NT2/D1 (cell line): ENCODE measurements at regions not wholly inside any gene's neighbourhood (a gene's known extent, or its start where the extent isn't known, plus 50 kb on each side); places are given as distances from the start of the nearest gene placed in this dataset.

ENCODE experiments used
- SUZ12 ChIP-seq: IDR thresholded peaks from 2 replicates; pipeline ENCODE4 v1.6.1; 2011; ENCODE audit not compliant: insufficient read length, insufficient read depth; ENCODE audit errors: extremely low read depth
- YY1 ChIP-seq: IDR thresholded peaks from 2 replicates; pipeline ENCODE4 v1.6.1; 2011; ENCODE audit not compliant: insufficient read length, insufficient read depth
- ZNF274 ChIP-seq: IDR thresholded peaks from 2 replicates; pipeline ENCODE4 v1.6.1; 2011; ENCODE audit warnings: mild to moderate bottlenecking, low read depth, low read length

DNA sequence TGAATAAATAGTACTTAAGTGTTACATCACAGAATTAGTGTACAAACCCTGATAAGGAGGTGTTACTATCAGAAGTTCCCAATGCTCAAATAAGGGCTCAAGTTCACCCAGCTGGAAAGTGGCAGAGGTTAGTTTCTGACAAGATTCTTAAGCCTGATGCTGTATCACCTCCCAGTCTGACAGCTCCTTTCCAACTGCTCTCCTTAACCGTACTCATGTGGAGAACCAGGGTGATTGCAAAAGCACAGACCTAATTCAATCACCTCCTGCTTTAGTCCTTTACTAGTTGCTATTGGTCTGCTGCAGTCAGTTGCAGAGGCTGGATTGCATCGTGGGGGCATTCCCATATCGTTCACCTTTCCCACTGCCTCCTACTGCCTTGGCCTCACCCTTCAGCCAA is 100.4 kb upstream of the ZNF618 start:
- TF ChIP-seq SUZ12 (no peak), ZNF274 (no peak), YY1 (no peak)
